ENCODE measurements at regions not wholly inside any gene's neighbourhood (a gene's known extent, or its start where the extent isn't known, plus 50 kb on each side); places are given as distances from the start of the nearest gene placed in this dataset.

DNA sequence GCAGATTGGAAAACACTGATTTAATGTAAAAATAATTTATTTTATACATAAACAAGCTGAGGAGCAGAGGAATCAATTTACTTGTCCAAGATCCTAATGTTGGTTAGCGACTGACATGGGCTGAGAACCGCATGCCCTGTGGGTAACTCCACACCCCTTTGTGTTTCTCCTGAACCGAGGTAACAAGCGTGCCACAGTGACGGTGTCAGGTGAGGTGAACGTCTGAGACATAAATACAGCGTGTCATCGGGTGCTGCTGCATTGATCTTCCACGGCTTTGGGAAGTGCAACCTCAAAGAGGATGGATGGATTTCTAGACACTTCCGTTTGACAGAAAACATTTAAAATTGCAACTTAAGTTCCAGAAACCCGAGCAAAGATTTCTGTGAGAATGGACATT is 386.8 kb upstream of the ADARB2 start:
- Histone ChIP-seq H3K79me2 (ENCODE audit: insufficient read depth, low read length) (no peaks in the 10 kb centered on the region), H4K20me1 (ENCODE audit: low read depth, low read length) (no peaks in the 10 kb centered on the region), H3K27ac (ENCODE audit: low read depth, low read length) (no peak overlapping the region), H2AFZ (ENCODE audit: low read depth, low read length, severe bottlenecking) (no peak overlapping the region), H3K9me2 (replicated peaks; ENCODE audit: insufficient read depth, low read length) (no peaks in the 10 kb centered on the region), H3K27me3 (ENCODE audit: low read length) (no peaks in the 10 kb centered on the region), H3K9ac (ENCODE audit: low read length) (no peak overlapping the region), H3K4me2 (ENCODE audit: low read depth, low read length, poor library complexity, severe bottlenecking) (no peak overlapping the region), H3K36me3 (ENCODE audit: low read length) (no peaks in the 10 kb centered on the region), H3K4me3 (ENCODE audit: insufficient read depth, low read length, poor library complexity, severe bottlenecking) (no peak overlapping the region), H3K9me3 (ENCODE audit: insufficient read depth, low read length) (no peaks in the 10 kb centered on the region), H3F3A (ENCODE audit: insufficient read depth) (no peaks in the 10 kb centered on the region)
- TF ChIP-seq EZH2phosphoT487 (conservative IDR thresholded peaks at IDR 0.05; ENCODE audit: low read length), result no peak
- no peak for TF ChIP-seq CTCF (IDR thresholded peaks at IDR 0.05; ENCODE audit: insufficient read depth, low read length, poor library complexity, severe bottlenecking)

- Histone ChIP-seq H3K27me3 (ENCODE audit: low read length) (no peaks in the 10 kb centered on the region), H3K4me3 (ENCODE audit: insufficient read depth, low read length, poor library complexity, severe bottlenecking) (no peak overlapping the region), H3K9ac (ENCODE audit: low read length) (no peak overlapping the region), H3K79me2 (ENCODE audit: insufficient read depth, low read length) (no peaks in the 10 kb centered on the region), H3K27ac (ENCODE audit: low read depth, low read length) (no peak overlapping the region), H2AFZ (ENCODE audit: low read depth, low read length, severe bottlenecking) (no peak overlapping the region), H4K20me1 (ENCODE audit: low read depth, low read length) (no peaks in the 10 kb centered on the region), H3K9me2 (replicated peaks; ENCODE audit: insufficient read depth, low read length) (no peaks in the 10 kb centered on the region), H3K4me2 (ENCODE audit: low read depth, low read length, poor library complexity, severe bottlenecking) (no peak overlapping the region), H3K9me3 (ENCODE audit: insufficient read depth, low read length) (no peaks in the 10 kb centered on the region), H3F3A (ENCODE audit: insufficient read depth) (no peaks in the 10 kb centered on the region), H3K36me3 (ENCODE audit: low read length) (no peaks in the 10 kb centered on the region)
- no peak for TF ChIP-seq EZH2phosphoT487 (conservative IDR thresholded peaks at IDR 0.05; ENCODE audit: low read length)
- no peak for TF ChIP-seq CTCF (IDR thresholded peaks at IDR 0.05; ENCODE audit: insufficient read depth, low read length, poor library complexity, severe bottlenecking)
These were observed 385.3 kb upstream of the ADARB2 start for GRCh38 chr10:2122431-2123124.

- H3K9me2 ChIP-seq (replicated peaks; ENCODE audit: insufficient read depth, low read length), result no peaks in the 10 kb centered on the region
- H3K9me3 ChIP-seq (ENCODE audit: insufficient read depth, low read length), result no peaks in the 10 kb centered on the region
- no peaks in the 10 kb centered on the region for H3F3A ChIP-seq (ENCODE audit: insufficient read depth)
- no peak overlapping the region for H3K9ac ChIP-seq (ENCODE audit: low read length)
- no peaks in the 10 kb centered on the region for H3K79me2 ChIP-seq (ENCODE audit: insufficient read depth, low read length)
- H3K27ac ChIP-seq (ENCODE audit: low read depth, low read length), result no peak overlapping the region
- H2AFZ ChIP-seq (ENCODE audit: low read depth, low read length, severe bottlenecking), result no peak overlapping the region
- H3K4me2 ChIP-seq (ENCODE audit: low read depth, low read length, poor library complexity, severe bottlenecking), result no peak overlapping the region
- TF ChIP-seq CTCF (IDR thresholded peaks at IDR 0.05; ENCODE audit: insufficient read depth, low read length, poor library complexity, severe bottlenecking) (no peak), EZH2phosphoT487 (conservative IDR thresholded peaks at IDR 0.05; ENCODE audit: low read length) (no peak)
- no peaks in the 10 kb centered on the region for H3K36me3 ChIP-seq (ENCODE audit: low read length)
- H3K4me3 ChIP-seq (ENCODE audit: insufficient read depth, low read length, poor library complexity, severe bottlenecking), result no peak overlapping the region
- no peaks in the 10 kb centered on the region for H4K20me1 ChIP-seq (ENCODE audit: low read depth, low read length)
- H3K27me3 ChIP-seq (ENCODE audit: low read length), result no peaks in the 10 kb centered on the region
These were observed 384.6 kb upstream of the ADARB2 start for GRCh38 chr10:2121929-2122328.

All from SU-DHL-6 (cell line).